Endothelial cell of umbilical vein (primary cell): ENCODE measurements at regions not wholly inside any gene's neighbourhood (a gene's known extent, or its start where the extent isn't known, plus 50 kb on each side); places are given as distances from the start of the nearest gene placed in this dataset.

Experiments used
- BruUV-seq: library from RNA; stranded (reverse); fragments of 400-500 nt; replicated peaks from 2 replicates; lab custom pipeline; 2021; lab: Mats Ljungman, UMichigan
- CTCF ChIA-PET: fragments of 300-600, 350-600 bp; sonication (Branson Sonifier 250); formaldehyde crosslinking; loops from one replicate; lab custom pipeline; 2021; ENCODE audit warnings: antibody characterized with exemption, inconsistent platforms; lab: Charles Lee
- POLR2A ChIA-PET: fragments of 300-600, 350-600 bp; sonication (Branson Sonifier 250); formaldehyde crosslinking; loops from one replicate; lab custom pipeline; 2021; ENCODE audit warnings: antibody characterized with exemption, inconsistent platforms; lab: Charles Lee
- DNase-seq: peaks from one replicate; pipeline ENCODE4 v3.0.0-alpha.2; 2011; ENCODE audit warnings: low read depth, low spot score
- FAIRE-seq: peaks from 2 replicates; lab custom pipeline; 2011; peaks lifted over from hg19 to GRCh38; lab: Jason Lieb, UNC
- H2AFZ ChIP-seq: 2 replicates; pipeline ENCODE4 v1.6.0; 2012; ENCODE audit warnings: low read depth, low read length, control low read depth, inconsistent platforms
- H3K27ac ChIP-seq: 2 replicates; pipeline ENCODE4 v1.5.1; 2011; ENCODE audit warnings: low read depth, mild to moderate bottlenecking, control low read depth, low read length, moderate library complexity; ENCODE audit not compliant: insufficient read depth
- H3K27me3 ChIP-seq, 2 experiments: 2 replicates each; pipeline versions ENCODE4 v1.6.0 to v1.6.1; 2011; ENCODE audit warnings: low read length in 2 of 2, mixed read lengths in 1 of 2; ENCODE audit not compliant: control insufficient read depth in 2 of 2, insufficient read depth in 2 of 2
- H3K36me3 ChIP-seq, 2 experiments: 2 replicates in 1 of 2; 3 replicates in 1 of 2; pipeline ENCODE4 v1.5.1; 2011; ENCODE audit warnings: low read length in 2 of 2, mild to moderate bottlenecking in 1 of 2, moderate library complexity in 1 of 2; ENCODE audit not compliant: control insufficient read depth in 2 of 2, insufficient read depth in 2 of 2; ENCODE audit errors: extremely low read depth in 1 of 2
- H3K4me1 ChIP-seq: 3 replicates; pipeline ENCODE4 v1.5.1; 2011; ENCODE audit warnings: mild to moderate bottlenecking, low read length; ENCODE audit not compliant: control insufficient read depth, insufficient read depth; ENCODE audit errors: extremely low read depth
- H3K4me2 ChIP-seq: 2 replicates; pipeline ENCODE4 v1.6.1; 2011; ENCODE audit warnings: low read length, control low read depth, mixed read lengths; ENCODE audit not compliant: insufficient read depth
- H3K4me3 ChIP-seq, 3 experiments: fragments of 200-600 bp in 1 of 3; sonication (generic), shearing (Covaris generic) in 1 of 3; replicated peaks in 1 of 3; 2 replicates each; pipeline ENCODE4 v1.5.1; 2011 to 2016; ENCODE audit warnings: control low read depth in 3 of 3, low read length in 3 of 3, mild to moderate bottlenecking in 2 of 3, inconsistent platforms in 1 of 3, low read depth in 1 of 3, moderate library complexity in 1 of 3; ENCODE audit not compliant: insufficient read depth in 1 of 3
- H3K79me2 ChIP-seq: 2 replicates; pipeline ENCODE4 v1.6.0; 2012; ENCODE audit warnings: low read length, inconsistent platforms; ENCODE audit not compliant: control insufficient read depth, insufficient read depth
- H3K9ac ChIP-seq: replicated peaks from 2 replicates; pipeline ENCODE3; 2011; ENCODE audit warnings: low read length, control low read depth; ENCODE audit not compliant: insufficient read depth; ENCODE audit errors: extremely low read depth
- H3K9me1 ChIP-seq: replicated peaks from 3 replicates; pipeline ENCODE4 v1.6.0; 2011; ENCODE audit warnings: mild to moderate bottlenecking, low read length; ENCODE audit not compliant: control insufficient read depth, insufficient read depth; ENCODE audit errors: extremely low read depth
- H3K9me3 ChIP-seq: replicated peaks from 2 replicates; pipeline ENCODE4 v1.5.1; 2012; ENCODE audit warnings: low read length, inconsistent platforms; ENCODE audit not compliant: control insufficient read depth, insufficient read depth
- H4K20me1 ChIP-seq: replicated peaks from 2 replicates; pipeline ENCODE3; 2011; ENCODE audit warnings: mild to moderate bottlenecking, low read length; ENCODE audit not compliant: control insufficient read depth, insufficient read depth; ENCODE audit errors: extremely low read depth
- CTCF ChIP-seq, 2 donors: IDR thresholded peaks; 1 replicate in 1 of 2; 2 replicates in 1 of 2; pipeline ENCODE4 v1.5.1; 2011; ENCODE audit warnings: low read length in 2 of 2, mild to moderate bottlenecking in 2 of 2, moderate library complexity in 2 of 2, control low read depth in 1 of 2, inconsistent platforms in 1 of 2, low read depth in 1 of 2; ENCODE audit not compliant: insufficient read depth in 1 of 2; ENCODE audit errors: extremely low read depth in 1 of 2
- EZH2 ChIP-seq: IDR thresholded peaks from 2 replicates; pipeline ENCODE4 v1.6.1; 2012; ENCODE audit warnings: borderline replicate concordance, low read depth, mild to moderate bottlenecking, moderate library complexity, low read length, inconsistent platforms; ENCODE audit not compliant: severe bottlenecking
- FOS ChIP-seq: IDR thresholded peaks from 2 replicates; pipeline ENCODE4 v1.6.1; 2011; ENCODE audit warnings: mild to moderate bottlenecking, low read length, moderate library complexity, borderline replicate concordance; ENCODE audit not compliant: insufficient read depth
- GATA2 ChIP-seq: IDR thresholded peaks from 2 replicates; pipeline ENCODE4 v1.7.0; 2011; ENCODE audit warnings: low read depth, mild to moderate bottlenecking, moderate library complexity, mixed read lengths, low read length; ENCODE audit not compliant: insufficient read length, insufficient read depth
- JUN ChIP-seq: IDR thresholded peaks from 2 replicates; pipeline ENCODE4 v1.6.1; 2011; ENCODE audit warnings: borderline replicate concordance, low read depth; ENCODE audit not compliant: insufficient read length, insufficient read depth
- MAX ChIP-seq: IDR thresholded peaks from 2 replicates; pipeline ENCODE4 v1.6.1; 2011; ENCODE audit not compliant: insufficient read depth, insufficient read length
- MYC ChIP-seq: IDR thresholded peaks from one replicate; pipeline ENCODE4 v1.6.1; 2011; ENCODE audit warnings: mild to moderate bottlenecking, low read depth, low read length
- POLR2A ChIP-seq: IDR thresholded peaks from 2 replicates; pipeline ENCODE4 v1.6.1; 2012; ENCODE audit warnings: low read depth, mild to moderate bottlenecking, control low read depth, low read length
- POLR2AphosphoS5 ChIP-seq: IDR thresholded peaks from 2 replicates; pipeline ENCODE4 v1.6.1; 2012; ENCODE audit warnings: low read depth, mild to moderate bottlenecking, control low read depth, low read length, moderate library complexity; ENCODE audit not compliant: insufficient read depth
- dilution Hi-C: fragments of 300-500 bp; cut with MboI; formaldehyde crosslinking; loops from one replicate; pipeline ENCODE4 v1.15.0; 2019; ENCODE audit warnings: low sequenced_read_pairs; ENCODE audit not compliant: extremely low pct_ligation_motif_present
- intact Hi-C: fragments of 100-400 bp; cut with micrococcal nuclease; formaldehyde crosslinking; loops from one replicate; pipeline ENCODE4 v1.10.0; 2022

GRCh38 chr9:89887286-89887685, 282.5 kb downstream of the GADD45G start:
- no peak for DNase-seq
- dilution Hi-C loops (no loop called here), intact Hi-C loops (no loop called here)
- ChIA-PET POLR2A (no interaction called here), CTCF (no interaction called here)
- Histone ChIP-seq H4K20me1 (no peaks in the 10 kb centered on the region), H2AFZ (no peak overlapping the region), H3K4me1 (no peaks in the 10 kb centered on the region), H3K9ac (no peak overlapping the region), H3K79me2 (no peaks in the 10 kb centered on the region), H3K36me3 (no peaks in the 10 kb centered on the region), H3K9me3 (no peaks in the 10 kb centered on the region), H3K27ac (no peak overlapping the region), H3K27me3 (no peaks in the 10 kb centered on the region), H3K4me2 (no peak overlapping the region), H3K4me3 (no peak overlapping the region), H3K9me1 (no peaks in the 10 kb centered on the region)
- TF ChIP-seq JUN (no peak), MAX (no peak), EZH2 (no peak), POLR2AphosphoS5 (no peak), MYC (no peak), POLR2A (no peak), FOS (no peak), CTCF (IDR thresholded peaks at IDR 0.05; ENCODE audit: extremely low read depth in 1 of 2, insufficient read depth in 1 of 2, low read depth in 1 of 2, low read length in 2 of 2) (no peak), GATA2 (no peak)
- BruUV-seq, result no TSS peak
- no peak for FAIRE-seq
